HG03097 (cell line): ENCODE measurements at regions not wholly inside any gene's neighbourhood (a gene's known extent, or its start where the extent isn't known, plus 50 kb on each side); places are given as distances from the start of the nearest gene placed in this dataset.
"Not testable (repeated sequence)": the region's sequence is repeated elsewhere in the genome, so short reads cannot be mapped to it uniquely, and the experiment has no call there.

Experiments used
- ATAC-seq: cut with Tn5 transposase; IDR thresholded peaks from one replicate; pipeline ENCODE4 v1.9.1; 2021; ENCODE audit not compliant: unreplicated experiment, low FRiP score

DNA sequence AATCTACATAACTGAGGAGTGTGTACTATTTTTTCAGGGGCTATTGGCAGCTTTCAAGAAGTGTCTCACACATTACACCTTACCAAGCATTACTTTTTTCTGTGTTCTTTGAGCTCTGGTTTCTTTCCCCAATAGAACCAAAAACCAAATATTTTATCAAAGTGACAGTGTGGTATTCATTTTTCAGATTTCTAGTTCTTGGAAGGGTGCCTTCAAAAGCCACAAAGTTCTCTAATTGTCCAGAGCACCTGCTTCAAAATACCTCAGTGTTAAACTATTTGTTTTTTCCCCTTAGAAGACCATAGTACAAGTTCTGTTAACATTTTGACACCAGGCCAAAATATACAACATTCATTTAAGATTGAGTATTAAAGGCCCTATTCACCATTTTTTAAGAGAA is 515.7 kb downstream of the ETNK1 start:
- no peak for ATAC-seq

GRCh38 chr12:23141335-23141734 is 516.4 kb downstream of the ETNK1 start:
- no peak for ATAC-seq

- not testable (repeated sequence) for ATAC-seq
These were observed 521.1 kb downstream of the ETNK1 start for GRCh38 chr12:23146070-23146469.

DNA sequence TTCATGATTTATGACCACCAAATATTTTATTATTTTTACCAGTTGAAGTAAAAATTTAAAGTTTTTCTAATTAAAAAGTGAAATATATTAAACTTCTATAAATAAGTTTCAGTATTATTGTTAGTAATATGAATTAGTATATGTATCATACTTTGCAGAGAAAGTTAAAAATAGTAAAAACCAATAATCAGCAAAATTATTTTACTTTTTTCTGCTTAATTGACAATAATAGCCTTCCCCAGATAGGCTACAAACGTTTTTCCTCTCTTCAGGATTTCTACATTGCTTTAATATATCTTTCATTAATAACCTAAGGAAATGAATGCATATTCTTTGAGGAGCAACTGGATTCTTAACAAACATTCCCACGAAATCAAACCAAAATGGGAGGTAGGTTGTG is 543.5 kb downstream of the ETNK1 start:
- ATAC-seq = no peak

DNA sequence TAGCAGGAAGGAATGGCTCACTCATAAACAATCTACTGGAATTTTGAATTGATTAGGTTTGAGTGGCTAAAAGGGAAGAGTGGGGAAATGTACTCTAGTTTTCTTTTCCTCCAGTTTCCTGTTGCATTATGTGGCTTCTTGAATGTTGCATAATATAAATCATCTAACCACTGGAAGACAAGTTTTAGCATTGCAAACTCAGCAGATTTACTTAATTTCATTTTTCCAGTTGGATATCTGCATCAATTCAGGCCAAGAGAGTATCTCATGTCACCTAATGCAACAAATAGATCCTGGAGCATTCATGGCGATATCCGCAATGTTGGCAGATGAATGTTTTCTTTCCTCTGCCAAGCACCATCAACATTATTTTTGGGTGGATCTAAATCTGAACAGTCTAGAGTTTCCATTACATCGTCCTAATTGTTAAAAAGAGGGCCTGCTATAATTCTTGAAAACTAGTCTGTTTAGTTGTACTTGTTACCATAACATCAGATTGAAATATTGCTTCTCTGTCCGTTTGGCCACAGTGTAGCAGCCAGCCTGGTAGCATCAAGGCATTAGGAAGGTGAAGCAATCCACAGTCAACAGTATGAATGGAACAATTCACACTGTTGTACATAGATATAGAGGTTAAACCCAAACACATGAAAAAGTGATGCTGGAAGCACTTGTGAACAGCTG is 544.2 kb downstream of the ETNK1 start:
- ATAC-seq = no peak

- no peak for ATAC-seq
These were observed 544.7 kb downstream of the ETNK1 start for GRCh38 chr12:23169696-23170013.

DNA sequence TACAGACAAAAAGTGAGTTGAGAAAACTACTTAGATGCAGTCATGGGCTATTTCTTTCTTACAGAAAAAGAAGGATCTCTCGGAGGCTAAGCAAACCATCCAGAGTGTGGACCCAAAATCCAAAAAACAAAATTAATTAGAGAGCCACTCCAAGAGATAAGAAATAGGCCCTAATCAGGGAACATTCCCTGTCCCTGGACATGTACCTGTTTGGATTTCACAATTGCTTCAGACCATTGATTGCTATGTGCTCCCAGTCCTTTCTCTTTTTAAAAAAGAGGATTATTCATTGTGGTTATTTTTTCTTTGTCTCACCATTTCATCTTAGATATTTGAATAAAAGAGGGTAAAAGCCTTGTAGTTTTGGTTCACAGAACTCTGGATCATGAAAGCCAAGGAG is 549.9 kb downstream of the ETNK1 start:
- ATAC-seq = no peak

DNA sequence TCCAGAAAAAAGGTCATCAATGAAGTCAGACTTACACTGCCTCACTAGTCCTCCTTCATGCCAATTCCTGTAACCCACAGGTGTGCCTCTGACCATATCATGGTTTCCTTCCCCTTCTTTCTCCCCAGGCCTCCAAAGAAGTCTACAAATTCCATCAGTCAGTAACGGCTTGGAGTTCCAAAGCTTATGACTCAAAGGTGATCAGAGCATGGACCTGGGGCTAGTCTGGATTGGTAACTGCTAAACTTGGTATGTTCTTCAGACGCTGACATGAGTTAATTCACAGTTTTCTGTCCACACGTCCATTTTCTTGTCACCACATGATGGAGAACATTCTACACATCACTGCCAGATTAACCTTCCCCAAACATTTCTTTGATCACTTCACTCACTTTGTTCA is 560.4 kb downstream of the ETNK1 start:
- ATAC-seq = no peak

DNA sequence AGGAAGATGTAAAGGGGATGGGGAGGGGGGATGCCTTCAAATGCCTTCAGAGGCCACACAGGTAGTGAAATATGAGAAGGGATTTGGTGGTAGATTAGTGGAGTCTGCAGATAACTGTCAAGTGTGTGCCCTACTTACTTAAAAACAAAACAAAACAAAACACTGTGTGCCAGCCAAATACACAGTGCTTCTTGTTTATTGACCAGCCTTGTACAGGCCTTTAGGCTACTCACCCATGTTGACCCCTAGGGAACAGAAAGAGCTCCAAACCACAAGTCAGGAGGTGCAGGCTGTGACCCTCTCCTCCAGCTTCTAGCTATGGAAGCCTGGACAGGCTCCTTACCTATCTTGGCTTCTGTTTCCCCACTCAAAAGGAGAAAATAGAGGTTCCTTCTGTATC is 562.0 kb downstream of the ETNK1 start:
- ATAC-seq = no peak

DNA sequence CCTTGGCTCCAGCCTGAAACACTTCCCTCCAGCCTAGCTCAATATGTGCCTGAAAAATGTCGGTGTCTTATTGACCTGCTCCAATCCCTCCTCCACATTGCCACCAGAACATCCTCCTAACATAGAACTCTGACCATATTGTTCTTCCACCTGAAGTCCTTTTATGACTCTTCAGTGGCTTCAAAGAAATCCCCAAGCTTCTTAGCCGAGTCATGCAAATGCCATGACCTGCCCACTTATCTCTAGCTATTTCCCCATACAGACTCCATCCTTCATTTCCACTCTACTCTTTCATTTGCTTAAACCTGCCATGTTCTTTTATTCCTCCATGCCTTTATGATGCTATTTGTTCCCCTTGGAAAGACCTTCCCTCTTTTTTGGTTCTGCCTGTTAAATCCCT is 568.6 kb downstream of the ETNK1 start:
- ATAC-seq = no peak

DNA sequence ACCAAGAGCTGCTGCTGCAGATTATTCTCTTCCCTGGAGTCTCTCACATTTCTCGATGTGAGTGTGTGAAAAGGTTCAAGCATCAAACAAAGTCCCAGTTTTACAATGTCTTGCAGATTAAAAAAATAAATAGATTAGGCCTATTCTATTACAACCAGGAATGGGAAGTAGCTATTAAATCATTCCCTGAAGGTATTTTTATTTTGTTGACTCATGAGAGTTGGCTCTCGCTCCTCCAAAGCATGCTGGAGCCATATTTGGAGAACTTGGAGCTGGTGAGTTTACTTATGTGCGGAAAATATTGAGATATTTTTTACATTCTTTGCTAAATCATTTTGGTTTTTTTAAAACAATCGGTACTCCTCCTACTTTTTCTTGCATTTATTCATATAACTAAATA is 572.3 kb downstream of the ETNK1 start:
- ATAC-seq = no peak

DNA sequence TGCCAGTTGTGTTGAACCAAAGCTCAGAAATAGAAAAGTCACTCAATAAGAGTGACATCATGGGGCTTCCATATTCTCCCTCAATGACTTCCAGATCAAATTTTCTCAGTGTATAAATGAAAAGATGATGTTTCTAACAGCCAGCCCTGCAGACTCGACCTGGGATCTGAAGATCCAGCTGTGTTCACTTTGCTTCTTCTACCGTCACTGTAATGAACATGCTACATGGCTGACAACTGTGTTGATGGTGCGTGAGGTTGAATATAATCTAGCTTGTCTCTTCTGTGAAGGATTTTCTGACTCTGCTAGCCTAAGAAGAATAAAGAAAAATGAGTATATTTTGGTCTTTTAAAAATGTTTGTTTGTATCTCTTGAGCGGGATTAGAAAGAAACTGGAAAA is 577.8 kb downstream of the ETNK1 start:
- ATAC-seq = no peak

- ATAC-seq = peak; percentile 87
These were observed 580.2 kb downstream of the ETNK1 start for GRCh38 chr12:23204933-23205778.

DNA sequence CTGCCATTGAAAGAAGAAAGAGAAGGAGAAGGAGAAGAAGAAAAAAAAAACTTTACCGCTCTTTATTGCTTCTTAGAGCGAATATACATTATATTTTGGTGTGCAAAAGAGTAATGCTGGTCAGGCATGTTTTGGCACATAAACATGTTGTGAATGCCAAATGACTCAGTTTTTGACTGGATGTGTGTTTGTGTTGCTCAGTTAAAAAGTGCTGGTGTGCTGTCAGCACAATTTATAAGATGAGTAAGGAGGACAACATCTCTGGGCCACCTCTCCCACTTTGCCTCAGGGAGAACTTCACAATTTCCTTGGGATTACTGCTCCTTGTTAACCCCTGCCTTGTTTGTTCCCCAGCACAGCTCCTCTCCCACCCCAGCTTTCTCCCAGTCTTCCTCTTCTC is 584.8 kb downstream of the ETNK1 start:
- no peak for ATAC-seq

DNA sequence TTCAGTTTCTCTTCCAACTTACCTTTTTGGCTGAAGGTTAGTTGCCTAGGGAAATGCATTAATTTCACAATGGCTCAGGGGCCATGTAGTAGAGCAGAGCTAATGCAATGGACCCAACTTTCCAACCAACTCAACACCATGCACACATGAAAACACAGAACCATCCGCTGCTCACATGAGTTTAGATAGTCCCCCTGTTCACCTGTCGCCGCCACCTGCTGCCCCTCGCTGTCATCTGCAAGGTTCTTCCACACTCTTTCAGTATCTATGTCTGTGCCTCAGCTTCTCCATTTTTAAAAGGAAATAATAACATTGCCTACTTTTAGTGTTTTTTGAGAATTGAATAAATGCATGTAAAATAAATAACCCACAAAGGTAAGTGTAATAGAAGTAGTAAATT is 585.6 kb downstream of the ETNK1 start:
- no peak for ATAC-seq

DNA sequence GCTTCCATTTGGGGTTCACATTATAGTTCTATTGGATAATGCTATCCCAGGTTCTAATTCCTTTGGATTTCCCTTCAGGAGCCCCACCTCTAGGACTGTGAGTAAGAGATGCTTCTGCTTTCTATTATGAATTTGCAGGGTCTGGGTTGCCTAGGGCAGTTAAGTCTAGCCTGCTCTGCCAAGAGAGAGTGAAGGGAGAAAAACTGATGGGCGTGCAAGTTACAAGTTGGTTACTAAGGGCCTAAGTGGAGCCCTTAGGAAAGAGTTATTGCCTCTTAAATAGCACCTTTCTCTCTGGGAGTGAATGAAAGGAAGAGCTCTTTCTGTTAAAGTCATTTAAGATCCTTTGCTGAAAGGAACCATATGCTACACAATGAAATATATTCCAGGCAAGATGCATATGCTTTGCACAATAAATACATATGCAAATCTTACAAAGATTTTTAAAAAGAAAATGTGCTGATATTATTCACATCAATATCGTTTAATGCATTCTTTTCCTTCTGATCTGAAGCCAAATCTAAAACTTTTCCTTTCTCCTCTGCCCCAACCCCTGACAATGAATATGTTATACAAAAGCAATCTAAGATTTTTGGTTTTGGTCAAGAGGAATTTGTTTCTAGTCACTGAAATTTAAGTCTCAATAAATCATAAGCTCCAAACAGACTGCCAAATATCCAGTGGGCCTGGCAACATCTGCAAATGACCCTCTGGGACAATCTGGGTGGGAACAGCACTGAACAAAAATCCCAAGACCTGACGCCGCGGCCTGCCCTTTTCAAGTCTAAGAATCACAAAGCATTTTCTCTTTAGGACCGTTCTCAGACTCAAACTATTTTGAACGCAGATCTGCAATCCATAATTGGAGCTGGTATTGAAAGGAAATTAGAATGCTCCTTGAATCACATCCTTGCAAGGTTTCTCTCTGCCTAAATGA is 586.7 kb downstream of the ETNK1 start:
- no peak for ATAC-seq

GRCh38 chr12:23217158-23217557 is 592.2 kb downstream of the ETNK1 start:
- ATAC-seq = no peak

DNA sequence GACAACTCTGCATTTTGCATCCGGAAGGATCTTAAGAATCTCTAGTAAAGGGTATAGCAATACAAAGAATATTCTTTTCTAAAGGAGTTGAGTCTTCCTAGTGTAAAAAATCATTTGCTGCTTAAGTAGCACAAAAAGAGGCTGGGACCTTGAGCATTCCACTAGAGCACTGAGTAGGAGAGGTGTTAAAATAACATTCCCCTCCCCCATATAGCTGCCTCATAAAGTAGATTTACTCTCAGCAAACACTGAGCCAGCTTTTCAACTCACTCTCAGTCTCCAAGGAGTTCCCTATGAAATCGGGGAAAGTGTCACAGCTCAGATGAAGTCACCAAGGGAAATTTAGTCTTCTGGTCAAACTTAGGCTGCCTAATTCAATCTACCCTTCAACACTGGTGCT is 592.7 kb downstream of the ETNK1 start:
- no peak for ATAC-seq

GRCh38 chr12:23221066-23221465 is 596.1 kb downstream of the ETNK1 start:
- ATAC-seq = no peak

GRCh38 chr12:23221926-23222325 is 597.0 kb downstream of the ETNK1 start:
- no peak for ATAC-seq

DNA sequence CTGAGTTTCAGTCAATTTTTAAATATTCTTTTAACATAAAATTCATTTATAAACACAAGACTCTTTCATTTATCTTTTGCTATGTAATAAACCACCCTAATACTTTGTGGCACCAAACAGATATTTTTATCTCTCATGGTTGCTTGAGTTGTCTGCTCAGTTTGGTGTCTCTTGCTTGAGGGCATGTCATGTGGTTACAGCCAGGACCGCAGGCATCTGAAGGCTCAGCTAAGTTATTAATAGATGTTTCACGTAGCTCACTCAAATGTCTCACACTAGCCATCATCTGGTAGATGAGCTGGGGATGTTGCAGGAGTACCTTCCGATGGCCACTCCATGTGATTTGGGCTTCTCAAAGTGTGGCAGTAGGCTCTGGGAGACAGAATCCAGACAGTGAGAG is 597.8 kb downstream of the ETNK1 start:
- ATAC-seq = no peak
